Karpas-422 (cell line): ENCODE measurements at regions not wholly inside any gene's neighbourhood (a gene's known extent, or its start where the extent isn't known, plus 50 kb on each side); places are given as distances from the start of the nearest gene placed in this dataset.

Experiments
- DNase-seq: peaks from one replicate; pipeline ENCODE4 v3.0.0-alpha.2; 2015
- H2AFZ ChIP-seq: fragments of 200-600 bp; sonication (generic); 2 replicates; pipeline ENCODE4 v1.6.1; 2014; ENCODE audit warnings: antibody characterized with exemption, low read length, mixed read lengths
- H3K27ac ChIP-seq: fragments of 200-600 bp; sonication (generic); 2 replicates; pipeline ENCODE4 v1.5.1; 2014; ENCODE audit warnings: mild to moderate bottlenecking, low read length, moderate library complexity
- H3K27me3 ChIP-seq: fragments of 200-600 bp; sonication (generic); 2 replicates; pipeline ENCODE4 v1.6.1; 2014; ENCODE audit warnings: low read length, mixed read lengths
- H3K36me3 ChIP-seq: fragments of 200-600 bp; sonication (generic); 2 replicates; pipeline ENCODE4 v1.6.1; 2014; ENCODE audit warnings: low read length, mixed read lengths; ENCODE audit not compliant: insufficient read depth
- H3K4me1 ChIP-seq: fragments of 200-600 bp; sonication (generic); 2 replicates; pipeline ENCODE4 v1.6.1; 2014; ENCODE audit warnings: mild to moderate bottlenecking, low read length, mixed read lengths
- H3K4me2 ChIP-seq: fragments of 200-600 bp; sonication (generic); 2 replicates; pipeline ENCODE4 v1.6.1; 2014; ENCODE audit warnings: low read length, low read depth, mild to moderate bottlenecking; ENCODE audit not compliant: poor library complexity, severe bottlenecking
- H3K4me3 ChIP-seq: fragments of 200-600 bp; sonication (generic); 2 replicates; pipeline ENCODE4 v1.5.1; 2014; ENCODE audit warnings: mild to moderate bottlenecking, antibody characterized with exemption, low read length, mixed read lengths
- H3K79me2 ChIP-seq: fragments of 200-600 bp; sonication (generic); 2 replicates; pipeline ENCODE4 v1.6.1; 2014; ENCODE audit warnings: mild to moderate bottlenecking, low read length, mixed read lengths
- H3K9ac ChIP-seq: fragments of 200-600 bp; sonication (generic); 2 replicates; pipeline ENCODE4 v1.6.0; 2014; ENCODE audit warnings: low read length
- H3K9me2 ChIP-seq: fragments of 200-600 bp; sonication (generic), shearing (Covaris generic); replicated peaks from 2 replicates; pipeline ENCODE4 v1.6.0; 2014; ENCODE audit warnings: mild to moderate bottlenecking, low read length, moderate library complexity; ENCODE audit not compliant: insufficient read depth
- H3K9me3 ChIP-seq: fragments of 300-700, 200-600 bp; sonication (generic); 2 replicates; pipeline ENCODE4 v1.6.1; 2014; ENCODE audit warnings: low read length, mixed read lengths
- H4K20me1 ChIP-seq: fragments of 200-600 bp; sonication (generic); 2 replicates; pipeline ENCODE4 v1.6.1; 2014; ENCODE audit warnings: mild to moderate bottlenecking, antibody characterized with exemption, low read length, low read depth; ENCODE audit not compliant: insufficient read depth

- Histone ChIP-seq H3K9me3 (no peaks in the 10 kb centered on the region), H3K4me2 (no peak overlapping the region), H3K79me2 (no peaks in the 10 kb centered on the region), H3K27ac (no peak overlapping the region), H3K9me2 (no peaks in the 10 kb centered on the region), H3K4me3 (no peak overlapping the region), H3K36me3 (no peaks in the 10 kb centered on the region), H2AFZ (no peak overlapping the region), H4K20me1 (no peaks in the 10 kb centered on the region), H3K27me3 (no peaks in the 10 kb centered on the region), H3K4me1 (no peaks in the 10 kb centered on the region), H3K9ac (no peak overlapping the region)
- no peak for DNase-seq
These were observed 155.8 kb upstream of the MYL2 start for GRCh38 chr12:111076199-111076598.

GRCh38 chr12:111074965-111075364 is 154.6 kb upstream of the MYL2 start:
- H3K36me3 ChIP-seq, result no peaks in the 10 kb centered on the region
- no peaks in the 10 kb centered on the region for H3K27me3 ChIP-seq
- no peaks in the 10 kb centered on the region for H4K20me1 ChIP-seq
- H3K9me2 ChIP-seq, result no peaks in the 10 kb centered on the region
- H3K79me2 ChIP-seq, result no peaks in the 10 kb centered on the region
- H3K4me3 ChIP-seq, result no peak overlapping the region
- H3K4me1 ChIP-seq, result no peaks in the 10 kb centered on the region
- no peak overlapping the region for H3K4me2 ChIP-seq
- H2AFZ ChIP-seq, result no peak overlapping the region
- no peaks in the 10 kb centered on the region for H3K9me3 ChIP-seq
- H3K9ac ChIP-seq, result no peak overlapping the region
- H3K27ac ChIP-seq, result no peak overlapping the region
- DNase-seq, result no peak

DNA sequence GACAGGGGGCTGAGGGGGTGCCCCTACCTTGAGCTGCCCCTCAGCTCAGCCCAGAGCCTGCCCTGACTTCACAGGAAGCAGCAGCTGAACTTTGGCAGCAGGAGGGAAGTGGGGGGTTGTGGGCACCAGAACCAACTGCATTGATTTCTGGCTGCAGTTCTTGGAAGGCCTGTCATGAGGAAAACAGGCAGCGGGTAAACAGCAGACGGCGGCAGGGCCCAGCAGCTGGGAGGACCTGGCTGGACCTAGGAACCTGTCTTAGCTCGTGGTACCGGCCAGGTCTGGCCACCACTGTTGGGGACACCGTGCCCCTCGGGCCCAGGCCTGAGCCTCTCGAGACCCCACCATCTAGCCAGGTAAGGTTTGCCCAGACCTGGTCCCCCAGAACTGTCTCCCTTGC is 154.2 kb upstream of the MYL2 start:
- H3K27ac ChIP-seq, result no peak overlapping the region
- H2AFZ ChIP-seq, result no peak overlapping the region
- no peaks in the 10 kb centered on the region for H3K9me2 ChIP-seq
- no peaks in the 10 kb centered on the region for H3K79me2 ChIP-seq
- H3K9ac ChIP-seq, result no peak overlapping the region
- no peaks in the 10 kb centered on the region for H4K20me1 ChIP-seq
- no peaks in the 10 kb centered on the region for H3K4me1 ChIP-seq
- no peak overlapping the region for H3K4me3 ChIP-seq
- no peaks in the 10 kb centered on the region for H3K36me3 ChIP-seq
- no peaks in the 10 kb centered on the region for H3K9me3 ChIP-seq
- no peak overlapping the region for H3K4me2 ChIP-seq
- DNase-seq, result no peak
- H3K27me3 ChIP-seq, result no peaks in the 10 kb centered on the region

GRCh38 chr12:111073370-111073769 is 153.0 kb upstream of the MYL2 start:
- Histone ChIP-seq H3K9me3 (no peaks in the 10 kb centered on the region), H3K4me1 (no peaks in the 10 kb centered on the region), H3K9me2 (no peaks in the 10 kb centered on the region), H3K4me3 (no peak overlapping the region), H4K20me1 (no peaks in the 10 kb centered on the region), H2AFZ (no peak overlapping the region), H3K27ac (no peak overlapping the region), H3K79me2 (no peaks in the 10 kb centered on the region), H3K36me3 (no peaks in the 10 kb centered on the region), H3K4me2 (no peak overlapping the region), H3K9ac (no peak overlapping the region), H3K27me3 (no peaks in the 10 kb centered on the region)
- DNase-seq, result no peak

- Histone ChIP-seq H3K9me3 (no peaks in the 10 kb centered on the region), H3K36me3 (no peaks in the 10 kb centered on the region), H3K4me1 (no peaks in the 10 kb centered on the region), H3K27ac (no peak overlapping the region), H3K27me3 (no peaks in the 10 kb centered on the region), H3K4me3 (no peak overlapping the region), H3K9ac (no peak overlapping the region), H3K9me2 (no peaks in the 10 kb centered on the region), H4K20me1 (no peaks in the 10 kb centered on the region), H2AFZ (no peak overlapping the region), H3K4me2 (no peak overlapping the region), H3K79me2 (no peaks in the 10 kb centered on the region)
- no peak for DNase-seq
These were observed 151.9 kb upstream of the MYL2 start for GRCh38 chr12:111072299-111072698.

GRCh38 chr12:111069886-111070285 is 149.5 kb upstream of the MYL2 start:
- H3K9me2 ChIP-seq, result no peaks in the 10 kb centered on the region
- no peak overlapping the region for H3K4me2 ChIP-seq
- no peak overlapping the region for H3K9ac ChIP-seq
- DNase-seq, result no peak
- no peaks in the 10 kb centered on the region for H3K36me3 ChIP-seq
- H4K20me1 ChIP-seq, result no peaks in the 10 kb centered on the region
- H3K79me2 ChIP-seq, result no peaks in the 10 kb centered on the region
- no peak overlapping the region for H2AFZ ChIP-seq
- no peaks in the 10 kb centered on the region for H3K27me3 ChIP-seq
- no peaks in the 10 kb centered on the region for H3K4me1 ChIP-seq
- no peak overlapping the region for H3K27ac ChIP-seq
- no peaks in the 10 kb centered on the region for H3K9me3 ChIP-seq
- H3K4me3 ChIP-seq, result no peak overlapping the region

DNA sequence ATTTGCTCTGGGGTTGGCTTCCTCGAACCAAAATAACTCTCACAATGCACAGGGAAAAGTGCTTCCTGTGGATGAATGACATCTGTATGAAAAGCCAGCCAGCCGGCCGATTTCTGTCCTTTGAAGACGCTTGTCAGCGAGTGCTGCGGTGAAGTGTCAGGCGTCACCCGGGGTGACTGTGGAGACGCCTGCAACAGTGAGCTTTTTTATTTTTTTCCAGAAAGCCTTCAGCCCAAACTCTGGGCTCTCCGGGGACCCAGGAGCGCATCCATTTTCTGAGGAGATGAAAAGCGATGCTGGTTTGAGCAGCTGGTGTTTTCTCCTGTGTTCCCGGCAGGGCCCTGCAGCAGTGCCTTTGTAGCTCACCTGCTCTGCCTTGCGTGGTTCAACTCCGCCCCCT is 147.9 kb upstream of the MYL2 start:
- no peak for DNase-seq
- Histone ChIP-seq H2AFZ (no peak overlapping the region), H3K4me3 (no peak overlapping the region)

GRCh38 chr12:111067498-111067897 is 147.1 kb upstream of the MYL2 start:
- Histone ChIP-seq H3K9me2 (no peaks in the 10 kb centered on the region), H3K4me1 (no peaks in the 10 kb centered on the region), H3K27me3 (no peaks in the 10 kb centered on the region), H3K9ac (no peak overlapping the region), H2AFZ (0 out of 2 replicates have a peak overlapping the region, but pooled peaks have one; percentile 10), H4K20me1 (no peaks in the 10 kb centered on the region), H3K36me3 (no peaks in the 10 kb centered on the region), H3K79me2 (no peaks in the 10 kb centered on the region), H3K4me3 (no peak overlapping the region), H3K9me3 (no peaks in the 10 kb centered on the region), H3K27ac (no peak overlapping the region), H3K4me2 (no peak overlapping the region)
- no peak for DNase-seq

More for the DNA sequence above, 147.9 kb upstream of the MYL2 start:
- Histone ChIP-seq H3K36me3 (no peaks in the 10 kb centered on the region), H3K4me2 (no peak overlapping the region), H3K9ac (no peak overlapping the region), H3K27me3 (no peaks in the 10 kb centered on the region), H3K27ac (no peak overlapping the region), H3K9me3 (no peaks in the 10 kb centered on the region), H3K9me2 (no peaks in the 10 kb centered on the region), H4K20me1 (no peaks in the 10 kb centered on the region), H3K4me1 (no peaks in the 10 kb centered on the region), H3K79me2 (no peaks in the 10 kb centered on the region)
